K562 (cell line): ENCODE measurements at regions not wholly inside any gene's neighbourhood (a gene's known extent, or its start where the extent isn't known, plus 50 kb on each side); places are given as distances from the start of the nearest gene placed in this dataset.

Experiments
- ATAC-seq: fragments of 200-7000 bp; cut with Tn5 transposase; 3 replicates; pipeline ENCODE4 v1.9.1; 2020; ENCODE audit warnings: moderate library complexity
- BruUV-seq: library from RNA; stranded (reverse); fragments of 400-500 nt; replicated peaks from 2 replicates; lab custom pipeline; 2021; lab: Mats Ljungman, UMichigan
- CTCF ChIA-PET: fragments of 300-600 bp; formaldehyde crosslinking; extraction: SDS; loops from one replicate; lab custom pipeline; 2021; ENCODE audit warnings: low intra/inter-chr PET ratio; lab: Yijun Ruan, JAX
- POLR2A ChIA-PET: fragments of 300-600, 350-650 bp; sonication (Branson Sonifier 250); formaldehyde crosslinking; extraction: SDS; loops from one replicate; lab custom pipeline; 2021; ENCODE audit warnings: antibody characterized with exemption, inconsistent platforms; lab: Yijun Ruan, JAX
- DNase-seq, 4 experiments: peaks; one replicate each; pipeline versions ENCODE4 v3.0.0 to v3.0.0-alpha.2; 2011 to 2018; ENCODE audit warnings: low spot score in 3 of 4, mixed read lengths in 3 of 4; ENCODE audit errors: extremely low read depth in 1 of 4
- FAIRE-seq: peaks from 2 replicates; lab custom pipeline; 2011; peaks lifted over from hg19 to GRCh38; lab: Jason Lieb, UNC
- H2AFZ ChIP-seq: 2 replicates; pipeline ENCODE4 v1.6.0; 2011; ENCODE audit warnings: low read depth, low read length, control low read depth, inconsistent platforms
- H3K27ac ChIP-seq: fragments of 200-600 bp; 3 replicates; pipeline ENCODE4 v1.8.0; 2011; ENCODE audit warnings: low read depth, mild to moderate bottlenecking, control low read depth, inconsistent platforms, low read length, moderate library complexity, mixed read lengths; ENCODE audit errors: extremely low read depth
- H3K27me3 ChIP-seq, 2 experiments: fragments of 300-600 bp in 1 of 2; 2 replicates in 1 of 2; 3 replicates in 1 of 2; pipeline versions ENCODE4 v1.6.0 to v1.8.0; 2011; ENCODE audit warnings: inconsistent platforms in 2 of 2, low read length in 2 of 2, mild to moderate bottlenecking in 1 of 2, mixed read lengths in 1 of 2, moderate library complexity in 1 of 2; ENCODE audit not compliant: control insufficient read depth in 2 of 2, insufficient read depth in 2 of 2
- H3K36me3 ChIP-seq: fragments of 300-600 bp; 3 replicates; pipeline ENCODE4 v1.8.0; 2011; ENCODE audit warnings: mild to moderate bottlenecking, low read length, inconsistent platforms; ENCODE audit not compliant: control insufficient read depth, insufficient read depth
- H3K4me1 ChIP-seq, 2 experiments: fragments of 200-600 bp in 1 of 2; replicated peaks in 1 of 2; 2 replicates in 1 of 2; 3 replicates in 1 of 2; pipeline versions ENCODE4 v1.5.1 to v1.8.0; 2011; ENCODE audit warnings: inconsistent platforms in 2 of 2, low read length in 2 of 2, mild to moderate bottlenecking in 1 of 2, mixed read lengths in 1 of 2, moderate library complexity in 1 of 2; ENCODE audit not compliant: control insufficient read depth in 2 of 2, insufficient read depth in 2 of 2
- H3K4me2 ChIP-seq: 2 replicates; pipeline ENCODE4 v1.6.1; 2011; ENCODE audit warnings: low read length, control low read depth, inconsistent platforms, mixed read lengths; ENCODE audit not compliant: insufficient read depth
- H3K4me3 ChIP-seq: fragments of 200-600 bp; sonication (generic), shearing (Covaris generic); 2 replicates; pipeline ENCODE4 v1.5.1; 2016; ENCODE audit warnings: control low read depth, inconsistent platforms
- H3K79me2 ChIP-seq: fragments of 200-600 bp; 3 replicates; pipeline ENCODE4 v1.8.0; 2011; ENCODE audit warnings: low read length, inconsistent platforms; ENCODE audit not compliant: control insufficient read depth, insufficient read depth
- H3K9ac ChIP-seq, 2 experiments: 2 replicates each; pipeline versions ENCODE4 v1.6.0 to v1.6.1; 2011; ENCODE audit warnings: low read depth in 2 of 2, low read length in 2 of 2, control low read depth in 1 of 2, inconsistent platforms in 1 of 2, mild to moderate bottlenecking in 1 of 2, mixed read lengths in 1 of 2; ENCODE audit not compliant: insufficient read depth in 1 of 2
- H3K9me1 ChIP-seq: one replicate; pipeline ENCODE4 v1.6.0; 2011; ENCODE audit warnings: inconsistent platforms, mild to moderate bottlenecking, low read length, moderate library complexity; ENCODE audit not compliant: control insufficient read depth, insufficient read depth
- H3K9me3 ChIP-seq: replicated peaks from 2 replicates; pipeline ENCODE4 v1.5.1; 2011; ENCODE audit warnings: low read depth, low read length, inconsistent platforms; ENCODE audit not compliant: control insufficient read depth, insufficient read depth
- H4K20me1 ChIP-seq: replicated peaks from 2 replicates; pipeline ENCODE4 v1.6.1; 2011; ENCODE audit warnings: low read length, inconsistent platforms, mixed read lengths; ENCODE audit not compliant: control insufficient read depth, insufficient read depth
- CBX1 ChIP-seq: sonication (generic); IDR thresholded peaks from 2 replicates; pipeline ENCODE4 v1.6.1; 2016; ENCODE audit warnings: antibody characterized with exemption, low read depth, mild to moderate bottlenecking
- CHCHD3 ChIP-seq: fragments of 250-450 bp; sonication (Bioruptor Pico); IDR thresholded peaks from 2 replicates; pipeline ENCODE4 v2.1.2; 2022; ENCODE audit warnings: mild to moderate bottlenecking
- E2F5 ChIP-seq: sonication (generic); formaldehyde crosslinking; IDR thresholded peaks from 2 replicates; pipeline ENCODE4 v1.8.0; 2022; ENCODE audit warnings: mild to moderate bottlenecking, missing genetic modification reagents
- ETS2 ChIP-seq: IDR thresholded peaks from 2 replicates; pipeline ENCODE4 v1.6.1; 2016; ENCODE audit warnings: borderline replicate concordance, missing genetic modification characterization, mild to moderate bottlenecking, moderate library complexity, missing compliant biosample characterization; ENCODE audit not compliant: poor library complexity, severe bottlenecking
- ILF3 ChIP-seq: fragments of 450-650 bp; IDR thresholded peaks from 2 replicates; pipeline ENCODE4 v1.6.1; 2018; ENCODE audit warnings: antibody characterized with exemption, mild to moderate bottlenecking, moderate library complexity, borderline replicate concordance
- RBM25 ChIP-seq: fragments of 200-400 bp; formaldehyde crosslinking; IDR thresholded peaks from 2 replicates; pipeline ENCODE4 v1.6.1; 2018; ENCODE audit warnings: low read length, low read depth, moderate library complexity; ENCODE audit not compliant: severe bottlenecking
- SRSF7 ChIP-seq: fragments of 200-400 bp; formaldehyde crosslinking; optimal IDR thresholded peaks from 2 replicates; pipeline ENCODE3; 2017; ENCODE audit warnings: mild to moderate bottlenecking, low read depth, low read length
- ZNF232 ChIP-seq: sonication (generic); formaldehyde crosslinking; IDR thresholded peaks from 2 replicates; pipeline ENCODE4 v1.8.0; 2022; ENCODE audit warnings: mild to moderate bottlenecking, missing genetic modification reagents
- ZNF282 ChIP-seq: sonication (generic); formaldehyde crosslinking; IDR thresholded peaks from 2 replicates; pipeline ENCODE4 v1.8.1; 2023; ENCODE audit warnings: missing genetic modification reagents
- ZNF324 ChIP-seq: fragments of 250-450 bp; sonication (Bioruptor Pico); IDR thresholded peaks from 2 replicates; pipeline ENCODE4 v1.4.0; 2020; ENCODE audit warnings: mild to moderate bottlenecking
- ZNF707 ChIP-seq: fragments of 250-450 bp; sonication (Bioruptor Pico); conservative IDR thresholded peaks from 2 replicates; pipeline ENCODE4 v1.8.0; 2022; ENCODE audit warnings: inconsistent platforms, mild to moderate bottlenecking, moderate library complexity
- ZNF766 ChIP-seq: fragments of 200-800 bp; sonication (Bioruptor generic); conservative IDR thresholded peaks from 2 replicates; pipeline ENCODE4 v1.6.1; 2016; ENCODE audit warnings: missing genetic modification characterization, missing compliant biosample characterization
- WGBS: fragments of 100-300 bp; shearing (Covaris generic); methylation state at CpG from one replicate; pipeline ENCODE4 v1.1.6; 2016; ENCODE audit warnings: low coverage, mixed read lengths; ENCODE audit not compliant: insufficient coverage; ENCODE audit errors: missing lambda C conversion rate; 5-methylcytosine and 5-hydroxymethylcytosine counted together
- in situ Hi-C: fragments of 300-500 bp; cut with MboI; formaldehyde crosslinking; loops from 4 replicates; pipeline ENCODE4 v1.15.0; 2018; ENCODE audit warnings: inconsistent platforms, mixed read lengths
- intact Hi-C: fragments of 100-400 bp; cut with micrococcal nuclease; formaldehyde crosslinking; loops from 2 replicates; pipeline ENCODE4 v1.14.2; 2022

DNA sequence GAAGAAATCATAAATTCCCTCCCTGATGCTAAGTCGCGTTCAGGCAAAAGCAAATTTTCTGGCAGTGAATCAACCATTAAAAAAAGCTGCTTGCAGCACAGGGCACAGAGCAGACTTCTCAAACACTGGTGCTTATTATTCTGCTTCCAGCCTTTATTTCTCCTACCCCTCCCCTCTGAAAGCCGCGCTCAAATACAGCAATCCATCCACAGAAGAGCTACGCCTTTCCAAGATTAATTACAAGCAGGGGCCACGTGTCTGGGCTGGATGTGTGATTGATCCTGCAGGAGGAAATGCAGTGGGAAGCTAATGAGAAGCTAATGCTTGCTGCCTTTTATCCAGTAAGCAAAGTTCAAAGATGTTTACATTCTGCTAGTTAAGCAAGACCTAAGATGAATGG is 134.9 kb upstream of the TOPAZ1 start (continued):
- no peak for TF ChIP-seq RBM25
- TF ChIP-seq ILF3: no peak
- TF ChIP-seq, all 486 proteins: peak for 0

- intact Hi-C loops: no loop called here
- Histone ChIP-seq H3K4me2 (no peak overlapping the region), H3K9me3 (no peaks in the 10 kb centered on the region), H4K20me1 (no peaks in the 10 kb centered on the region; the same call in none of the 2 replicates), H3K27ac (no peak overlapping the region)
- 0% methylated on average over 3 of the region's 3 CpGs for WGBS
- TF ChIP-seq ZNF282 (CRISPR knock-in tag) (no peak), CHCHD3 (CRISPR knock-in tag) (no peak), ZNF766 (CRISPR knock-in tag) (no peak), E2F5 (CRISPR knock-in tag) (no peak), CBX1 (no peak), SRSF7 (no peak), ETS2 (tag) (no peak), ZNF324 (no peak), ZNF232 (CRISPR knock-in tag) (no peak), ZNF707 (CRISPR knock-in tag) (no peak)
- TF ChIP-seq, all 486 proteins: peak for 0
- Histone ChIP-seq H3K4me1 (no peaks in the 10 kb centered on the region), H3K36me3 (no peaks in the 10 kb centered on the region), H3K27me3 (peaks cover 19 to 56% of the 10 kb centered on the region in 2 experiments), H2AFZ (no peak overlapping the region), H3K79me2 (no peaks in the 10 kb centered on the region), H3K4me3 (no peak overlapping the region), H3K9ac (no peak overlapping the region), H3K9me1 (no peaks in the 10 kb centered on the region)
- DNase-seq (no peak), FAIRE-seq (no peak), ATAC-seq (no peak)
- ChIA-PET POLR2A (no interaction called here), CTCF (no interaction called here)
- in situ Hi-C loops: no loop called here
- BruUV-seq: no TSS peak
These were observed 133.2 kb upstream of the TOPAZ1 start for GRCh38 chr3:44108481-44108880.
